ENCODE measurements at regions not wholly inside any gene's neighbourhood (a gene's known extent, or its start where the extent isn't known, plus 50 kb on each side); places are given as distances from the start of the nearest gene placed in this dataset.

DNA sequence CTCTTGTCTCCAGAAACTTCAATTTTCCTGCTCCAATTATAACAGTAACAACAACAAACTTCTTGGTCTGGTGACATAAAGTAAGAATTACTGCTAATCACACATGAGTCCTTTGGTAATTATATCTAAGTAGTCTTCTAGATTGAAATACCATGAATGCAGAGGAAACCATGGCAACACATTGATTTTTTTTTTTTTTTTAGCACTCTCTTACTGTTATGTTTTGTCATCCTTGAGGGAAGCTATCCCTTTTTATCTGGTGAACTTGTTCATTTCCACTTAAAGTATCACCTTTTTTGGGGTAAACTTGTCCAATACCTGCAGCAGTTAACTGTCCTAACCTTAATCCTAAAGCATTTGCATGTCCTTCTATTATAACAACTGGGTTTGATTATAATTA is 256.3 kb downstream of the B3GLCT start:
- no peak for TF ChIP-seq POLR2A (IDR thresholded peaks at IDR 0.05; ENCODE audit: extremely low read depth, insufficient read length)
- TF ChIP-seq, protein P1, sequence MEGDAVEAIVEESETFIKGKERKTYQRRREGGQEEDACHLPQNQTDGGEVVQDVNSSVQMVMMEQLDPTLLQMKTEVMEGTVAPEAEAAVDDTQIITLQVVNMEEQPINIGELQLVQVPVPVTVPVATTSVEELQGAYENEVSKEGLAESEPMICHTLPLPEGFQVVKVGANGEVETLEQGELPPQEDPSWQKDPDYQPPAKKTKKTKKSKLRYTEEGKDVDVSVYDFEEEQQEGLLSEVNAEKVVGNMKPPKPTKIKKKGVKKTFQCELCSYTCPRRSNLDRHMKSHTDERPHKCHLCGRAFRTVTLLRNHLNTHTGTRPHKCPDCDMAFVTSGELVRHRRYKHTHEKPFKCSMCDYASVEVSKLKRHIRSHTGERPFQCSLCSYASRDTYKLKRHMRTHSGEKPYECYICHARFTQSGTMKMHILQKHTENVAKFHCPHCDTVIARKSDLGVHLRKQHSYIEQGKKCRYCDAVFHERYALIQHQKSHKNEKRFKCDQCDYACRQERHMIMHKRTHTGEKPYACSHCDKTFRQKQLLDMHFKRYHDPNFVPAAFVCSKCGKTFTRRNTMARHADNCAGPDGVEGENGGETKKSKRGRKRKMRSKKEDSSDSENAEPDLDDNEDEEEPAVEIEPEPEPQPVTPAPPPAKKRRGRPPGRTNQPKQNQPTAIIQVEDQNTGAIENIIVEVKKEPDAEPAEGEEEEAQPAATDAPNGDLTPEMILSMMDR (IDR thresholded peaks at IDR 0.05; ENCODE audit: low read depth, low read length): no peak
- no peak for TF ChIP-seq MYC (IDR thresholded peaks at IDR 0.05; ENCODE audit: low read depth, low read length)
- TF ChIP-seq MAX (IDR thresholded peaks at IDR 0.05; ENCODE audit: low read depth, low read length): no peak
- no peak for DNase-seq (ENCODE audit: low read depth)
- H3K4me3 ChIP-seq (ENCODE audit: low read depth, low read length): no peak overlapping the region

GRCh38 chr13:31460061-31460460 is 260.3 kb downstream of the B3GLCT start:
- no peak overlapping the region for H3K4me3 ChIP-seq (ENCODE audit: low read depth, low read length)
- TF ChIP-seq, protein P1 (IDR thresholded peaks at IDR 0.05; ENCODE audit: low read depth, low read length): no peak
- TF ChIP-seq POLR2A (IDR thresholded peaks at IDR 0.05; ENCODE audit: extremely low read depth, insufficient read length) (no peak), MYC (IDR thresholded peaks at IDR 0.05; ENCODE audit: low read depth, low read length) (no peak), MAX (IDR thresholded peaks at IDR 0.05; ENCODE audit: low read depth, low read length) (no peak)
- no peak for DNase-seq (ENCODE audit: low read depth)

GRCh38 chr13:31461923-31462322 is 262.1 kb downstream of the B3GLCT start:
- TF ChIP-seq, protein P1 (IDR thresholded peaks at IDR 0.05; ENCODE audit: low read depth, low read length): no peak
- TF ChIP-seq MYC (IDR thresholded peaks at IDR 0.05; ENCODE audit: low read depth, low read length): no peak
- no peak for TF ChIP-seq MAX (IDR thresholded peaks at IDR 0.05; ENCODE audit: low read depth, low read length)

DNA sequence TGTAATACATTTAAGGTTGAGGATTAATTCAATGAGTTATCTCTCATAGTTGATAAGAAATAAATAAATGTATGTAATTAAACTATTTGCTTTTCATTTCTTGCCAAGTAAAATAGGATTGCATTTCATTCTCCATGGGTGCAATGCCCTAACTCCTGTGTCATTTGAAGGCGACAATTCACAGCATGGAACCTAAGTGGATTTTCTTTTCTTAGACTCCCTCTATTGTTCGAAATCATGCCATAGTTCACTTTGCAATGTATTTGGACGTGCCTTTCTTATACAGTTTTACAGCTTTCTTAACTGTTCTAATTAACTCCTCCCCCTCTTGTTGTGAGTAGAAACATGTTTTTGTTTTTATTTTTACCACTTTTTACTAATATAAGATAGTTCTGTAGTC is 263.0 kb downstream of the B3GLCT start:
- no peak for DNase-seq (ENCODE audit: low read depth)
- TF ChIP-seq MAX (IDR thresholded peaks at IDR 0.05; ENCODE audit: low read depth, low read length): no peak
- TF ChIP-seq POLR2A (IDR thresholded peaks at IDR 0.05; ENCODE audit: extremely low read depth, insufficient read length): no peak
- TF ChIP-seq, protein P1 (IDR thresholded peaks at IDR 0.05; ENCODE audit: low read depth, low read length): no peak
- no peak overlapping the region for H3K4me3 ChIP-seq (ENCODE audit: low read depth, low read length)

More at GRCh38 chr13:31461923-31462322, 262.1 kb downstream of the B3GLCT start:
- no peak for DNase-seq (ENCODE audit: low read depth)
- H3K4me3 ChIP-seq (ENCODE audit: low read depth, low read length): no peak overlapping the region

GRCh38 chr13:31468114-31468902 is 268.5 kb downstream of the B3GLCT start:
- no peak for DNase-seq (ENCODE audit: low read depth)
- no peak for TF ChIP-seq MYC (IDR thresholded peaks at IDR 0.05; ENCODE audit: low read depth, low read length)
- TF ChIP-seq POLR2A (IDR thresholded peaks at IDR 0.05; ENCODE audit: extremely low read depth, insufficient read length): no peak
- TF ChIP-seq MAX (IDR thresholded peaks at IDR 0.05; ENCODE audit: low read depth, low read length): no peak
- TF ChIP-seq, protein P1 (IDR thresholded peaks at IDR 0.05; ENCODE audit: low read depth, low read length): no peak
- no peak overlapping the region for H3K4me3 ChIP-seq (ENCODE audit: low read depth, low read length)

All from NB4 (cell line).